GM21786 (cell line): ENCODE measurements at regions not wholly inside any gene's neighbourhood (a gene's known extent, or its start where the extent isn't known, plus 50 kb on each side); places are given as distances from the start of the nearest gene placed in this dataset.
"Not testable (repeated sequence)": the region's sequence is repeated elsewhere in the genome, so short reads cannot be mapped to it uniquely, and the experiment has no call there.

Experiments
- ATAC-seq: cut with Tn5 transposase; IDR thresholded peaks from one replicate; pipeline ENCODE4 v1.9.1; 2021; ENCODE audit not compliant: unreplicated experiment

- ATAC-seq: no peak
Measured at GRCh38 chr7:50856231-50856630, 73.5 kb upstream of the GRB10 start.

DNA sequence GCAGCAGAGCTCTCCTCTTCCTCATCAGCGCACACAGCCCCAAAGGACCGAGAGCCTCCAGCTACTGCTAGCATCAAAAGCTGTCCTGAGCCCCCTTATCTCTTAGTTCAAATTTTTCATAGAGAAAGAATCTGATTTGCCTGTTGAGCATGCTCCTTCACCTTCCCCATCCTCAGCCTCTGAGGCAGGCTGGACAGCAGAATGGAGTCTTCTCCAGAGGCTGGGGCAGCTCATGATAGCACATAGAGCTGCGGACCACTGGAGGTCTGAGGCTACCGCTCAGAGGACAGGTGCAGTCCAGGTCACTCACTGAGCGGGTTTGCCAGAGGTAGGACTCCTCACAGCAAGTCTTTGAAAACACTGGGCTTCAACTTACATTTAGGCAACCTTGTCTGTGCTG is 72.8 kb upstream of the GRB10 start:
- ATAC-seq: no peak

DNA sequence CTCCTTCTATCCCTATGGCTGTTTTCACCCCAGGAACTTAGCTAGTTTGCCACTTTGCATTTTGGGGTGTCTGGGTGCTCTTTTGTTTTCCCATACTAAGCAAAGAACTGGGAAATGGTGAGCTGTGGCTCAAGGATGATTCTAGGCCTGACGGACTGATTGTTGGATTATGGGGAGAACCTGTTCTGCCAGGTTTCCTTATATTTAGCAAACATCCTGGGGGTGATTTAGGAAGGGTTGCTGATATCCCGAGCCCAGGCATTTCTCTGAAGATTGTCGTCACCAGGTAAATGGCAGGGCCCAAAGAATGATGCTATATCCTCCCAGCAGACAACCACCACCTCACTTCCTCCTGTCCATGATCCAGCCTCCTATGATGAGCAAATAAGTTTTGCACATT is 72.1 kb upstream of the GRB10 start:
- ATAC-seq: no peak

DNA sequence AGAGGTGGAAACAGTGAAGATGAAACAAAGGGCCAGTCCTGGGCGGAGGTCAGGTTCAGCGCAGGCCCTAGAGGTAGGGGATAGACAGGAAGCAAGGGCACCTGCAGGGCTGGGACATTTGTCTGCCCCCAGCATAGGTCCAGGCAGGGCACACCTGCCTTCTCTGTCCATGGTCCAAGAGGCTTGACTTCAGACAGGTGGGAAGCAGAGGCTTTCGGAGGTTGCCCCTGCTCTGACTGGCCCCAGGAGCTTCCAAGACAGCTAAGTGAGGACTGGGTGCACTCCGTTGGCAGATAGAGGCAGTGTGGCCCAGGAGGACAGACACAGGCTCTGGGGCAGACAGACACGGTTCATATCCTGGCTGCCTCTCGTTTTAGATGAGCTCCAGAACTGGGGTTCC is 71.6 kb upstream of the GRB10 start:
- ATAC-seq: no peak

DNA sequence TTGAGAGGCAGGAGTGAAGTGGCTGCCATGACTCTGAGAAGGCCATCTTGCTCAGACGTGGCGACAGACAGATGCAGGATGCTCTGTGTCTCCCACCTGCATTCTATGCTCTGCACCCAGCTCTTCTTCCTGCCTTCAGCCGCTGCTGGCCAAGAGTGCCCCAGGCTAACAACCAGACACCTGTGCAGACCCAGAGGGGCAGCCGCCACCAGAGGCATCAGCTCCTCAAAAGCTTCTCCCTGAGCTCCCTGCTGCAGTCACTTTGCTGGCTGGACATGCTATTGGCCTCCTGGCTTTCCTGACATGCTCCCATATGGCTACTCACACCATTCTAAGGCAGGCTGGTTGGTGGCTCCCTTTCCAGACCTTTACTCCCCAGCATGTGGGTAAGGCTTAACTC is 70.6 kb upstream of the GRB10 start:
- no peak for ATAC-seq

GRCh38 chr7:50852901-50853300 is 70.2 kb upstream of the GRB10 start:
- ATAC-seq: no peak

GRCh38 chr7:50851891-50852290 is 69.2 kb upstream of the GRB10 start:
- ATAC-seq: no peak

- ATAC-seq: no peak
Measured at GRCh38 chr7:50851451-50851850, 68.8 kb upstream of the GRB10 start.

- ATAC-seq: no peak
Measured at GRCh38 chr7:50849991-50850390, 67.3 kb upstream of the GRB10 start.

- no peak for ATAC-seq
Measured at GRCh38 chr7:50848203-50848602, 65.5 kb upstream of the GRB10 start.

- not testable (repeated sequence) for ATAC-seq
Measured at GRCh38 chr7:50844861-50845260, 62.2 kb upstream of the GRB10 start.

DNA sequence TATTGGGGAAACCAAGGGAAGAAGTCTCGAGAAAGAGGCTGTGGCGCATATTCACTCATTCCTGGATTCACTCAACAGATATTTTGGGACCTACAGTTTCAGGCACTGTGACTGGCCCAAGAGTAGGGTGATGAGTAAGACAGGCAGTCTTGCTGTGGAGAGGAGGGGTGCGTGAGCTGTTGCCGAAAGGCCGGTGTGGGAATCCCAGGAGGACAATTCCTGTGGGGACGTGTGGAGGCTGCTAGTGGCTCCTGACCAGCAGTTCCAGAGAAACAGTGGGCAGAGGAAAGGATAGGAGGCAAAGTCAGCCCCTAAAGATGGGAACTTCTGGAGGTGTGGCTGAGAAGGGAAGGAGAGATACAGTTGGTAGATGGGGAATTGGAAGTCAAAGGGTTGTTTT is 59.3 kb upstream of the GRB10 start:
- no peak for ATAC-seq

GRCh38 chr7:50838675-50839377 is 56.1 kb upstream of the GRB10 start:
- no peak for ATAC-seq

DNA sequence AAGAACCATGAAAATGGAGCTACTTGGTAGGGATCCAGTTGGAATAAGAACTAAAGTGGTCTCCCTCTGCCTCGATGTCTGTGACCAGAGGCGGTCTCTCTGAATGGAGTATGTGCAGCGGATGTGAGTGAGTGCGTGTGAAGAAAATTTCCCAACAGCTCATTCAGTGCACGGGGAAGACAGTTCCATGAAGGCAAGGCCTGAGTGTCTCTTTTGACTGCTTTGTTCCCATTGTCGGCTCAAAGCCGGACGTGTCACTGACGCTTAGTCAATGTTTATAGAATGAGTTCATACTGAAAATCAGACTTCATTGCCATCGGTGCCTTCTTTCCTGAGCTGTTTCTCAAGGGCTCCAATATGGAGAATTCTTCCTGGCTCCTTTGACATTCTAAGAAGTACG is 55.3 kb upstream of the GRB10 start:
- ATAC-seq: no peak

DNA sequence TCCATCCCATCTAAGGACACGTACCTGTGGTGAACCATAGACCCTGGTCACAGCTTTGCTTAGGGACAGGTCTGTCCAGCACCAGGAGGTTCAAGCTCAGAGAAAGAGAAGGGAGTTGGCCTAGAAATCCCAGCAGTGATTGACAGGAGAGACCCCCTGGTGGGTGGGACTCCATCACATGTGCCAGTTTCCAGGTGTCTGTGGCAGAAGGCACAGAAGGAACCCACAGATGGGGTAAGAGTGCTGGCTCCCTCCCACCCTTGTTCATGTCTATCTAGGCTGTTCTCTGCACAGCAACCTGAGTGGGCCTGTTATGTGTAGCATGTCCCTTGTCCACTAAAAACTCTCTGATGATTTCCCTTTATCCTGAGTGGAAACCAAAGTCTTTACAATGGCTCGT is 54.0 kb upstream of the GRB10 start:
- ATAC-seq: no peak

GRCh38 chr7:50835156-50835555 is 52.5 kb upstream of the GRB10 start:
- ATAC-seq: no peak

DNA sequence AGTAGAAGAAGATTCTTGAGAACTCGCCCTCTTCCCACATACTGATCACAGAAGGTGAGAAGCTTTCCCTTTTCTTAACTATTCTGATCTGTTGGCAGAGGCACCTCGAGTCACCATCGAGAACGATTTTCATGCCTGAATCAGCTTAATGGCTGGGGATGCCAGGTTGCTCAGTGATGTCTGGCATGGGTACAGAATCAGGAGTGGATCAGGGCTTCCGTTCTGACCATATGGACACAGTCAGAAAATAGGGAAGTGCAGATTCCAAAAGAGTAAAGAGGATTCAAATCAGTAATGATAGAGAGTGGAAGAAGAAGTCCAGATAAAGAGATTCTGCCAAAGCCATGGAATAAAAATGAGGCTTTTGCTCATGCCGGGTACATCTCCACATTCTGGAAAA is 52.0 kb upstream of the GRB10 start:
- ATAC-seq: no peak

DNA sequence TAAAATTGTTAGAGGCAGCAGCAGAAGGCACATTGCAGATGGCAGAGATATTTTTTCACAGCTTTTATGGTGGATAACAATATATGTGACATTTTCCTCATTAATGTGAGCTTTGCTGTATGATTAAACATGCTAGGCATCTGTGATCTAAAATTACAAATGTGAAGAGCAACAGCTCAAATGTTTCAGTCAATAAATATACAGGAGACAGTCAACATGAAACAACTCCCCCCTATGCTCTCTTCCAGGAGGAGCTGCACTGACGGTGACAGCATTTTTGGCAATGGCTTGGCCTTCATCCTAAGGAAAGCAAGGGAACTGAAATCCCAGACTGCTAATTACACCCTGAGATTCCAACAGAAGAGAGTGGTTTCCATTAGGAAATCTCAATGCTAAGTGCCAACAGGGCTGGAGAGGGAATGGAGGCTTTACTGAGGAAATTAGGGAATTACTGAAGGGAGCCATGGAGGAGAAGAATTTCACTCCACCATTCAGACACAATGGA is 51.4 kb upstream of the GRB10 start:
- ATAC-seq: no peak

DNA sequence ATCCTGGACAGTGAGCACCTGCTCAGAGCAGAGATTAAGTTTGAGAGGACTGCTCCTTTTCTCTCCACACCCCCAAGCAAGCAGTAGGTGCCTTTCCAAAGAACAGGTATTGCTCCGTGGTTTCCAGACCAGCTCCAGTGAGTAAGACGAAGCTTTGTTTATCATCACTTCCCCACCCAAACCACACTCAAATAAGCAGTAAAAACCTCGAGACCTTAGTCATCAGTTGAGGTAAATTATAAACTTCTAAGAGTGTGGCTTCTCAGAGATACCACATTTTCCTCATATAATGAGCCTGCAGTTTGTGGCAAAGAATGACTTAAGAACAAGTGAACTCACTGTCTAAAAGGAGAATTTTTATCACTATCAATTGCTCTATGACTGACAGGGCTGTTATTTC is 50.0 kb upstream of the GRB10 start:
- no peak for ATAC-seq
